SHP77 (cell line): ENCODE measurements at regions not wholly inside any gene's neighbourhood (a gene's known extent, or its start where the extent isn't known, plus 50 kb on each side); places are given as distances from the start of the nearest gene placed in this dataset.
A peak's percentile ranks its signal among the peaks of the same experiment; 100 is the strongest.

ENCODE experiments used
- DNase-seq, 2 experiments: peaks; one replicate each; lab custom pipeline; 2025; lab: John Stamatoyannopoulos, UW

DNA sequence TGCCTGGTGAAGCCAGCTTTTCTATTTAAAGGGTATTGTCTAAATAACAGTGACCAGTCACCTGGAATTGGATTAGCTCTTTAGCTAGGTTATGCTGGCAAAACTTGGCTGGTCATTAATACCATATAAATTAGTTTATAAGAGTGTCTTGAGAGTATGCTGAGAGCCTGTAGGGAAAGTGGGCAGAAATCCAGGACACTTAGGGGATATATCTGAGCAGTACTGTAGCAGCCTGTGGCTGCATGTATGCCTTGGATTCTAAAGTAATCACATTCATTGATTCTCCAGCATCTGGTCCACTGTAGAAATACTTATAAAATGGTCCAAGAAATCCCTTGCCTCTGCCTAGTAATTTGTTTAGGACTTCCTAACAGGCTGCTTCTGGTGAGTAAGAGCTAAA is 288.9 kb upstream of the DMAC1 start:
- DNase-seq = no peak

DNA sequence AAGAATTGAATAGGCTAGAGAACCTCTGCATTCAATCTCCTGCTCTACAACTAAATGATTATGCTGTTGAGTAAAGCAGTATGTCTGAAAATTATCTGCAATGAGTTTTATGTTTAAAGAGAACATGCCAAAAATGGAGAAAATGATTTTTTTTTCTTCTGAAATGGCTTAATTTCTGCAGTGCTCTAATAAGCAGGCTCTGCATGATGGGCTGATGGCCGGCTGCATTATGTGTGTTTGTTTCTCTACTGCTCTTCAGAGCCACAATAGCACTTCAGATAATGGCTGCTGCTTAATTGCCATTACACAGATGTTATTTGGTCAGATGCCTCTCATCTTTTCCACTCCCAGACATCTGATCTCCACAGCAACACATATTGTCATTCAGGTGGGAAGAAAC is 286.4 kb upstream of the DMAC1 start:
- peak; percentile 33 to 62 for DNase-seq

DNA sequence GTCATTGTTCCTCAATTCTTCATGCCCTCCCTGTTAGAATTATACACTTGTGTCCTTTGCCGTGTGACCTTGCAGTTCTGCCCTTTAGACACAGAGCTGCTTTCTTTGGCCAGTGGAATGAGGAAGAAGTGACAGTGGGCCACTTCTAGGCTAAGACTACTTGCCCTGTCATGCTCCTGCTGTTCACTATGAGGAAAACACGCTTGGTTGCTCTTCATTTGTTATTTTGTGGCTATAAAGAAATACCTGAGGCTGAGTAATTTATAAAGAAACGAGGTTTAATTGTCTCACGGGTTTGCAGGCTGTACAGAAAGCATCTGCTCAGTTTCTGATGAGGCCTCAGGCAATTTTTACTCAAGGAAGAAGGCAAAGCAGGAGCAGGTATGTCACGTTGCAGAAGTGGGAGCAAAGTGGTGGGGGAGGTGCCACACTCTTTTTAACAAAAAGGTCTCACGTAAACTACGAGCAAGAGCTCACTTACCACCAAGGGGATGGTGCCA is 279.1 kb upstream of the DMAC1 start:
- no peak for DNase-seq

DNA sequence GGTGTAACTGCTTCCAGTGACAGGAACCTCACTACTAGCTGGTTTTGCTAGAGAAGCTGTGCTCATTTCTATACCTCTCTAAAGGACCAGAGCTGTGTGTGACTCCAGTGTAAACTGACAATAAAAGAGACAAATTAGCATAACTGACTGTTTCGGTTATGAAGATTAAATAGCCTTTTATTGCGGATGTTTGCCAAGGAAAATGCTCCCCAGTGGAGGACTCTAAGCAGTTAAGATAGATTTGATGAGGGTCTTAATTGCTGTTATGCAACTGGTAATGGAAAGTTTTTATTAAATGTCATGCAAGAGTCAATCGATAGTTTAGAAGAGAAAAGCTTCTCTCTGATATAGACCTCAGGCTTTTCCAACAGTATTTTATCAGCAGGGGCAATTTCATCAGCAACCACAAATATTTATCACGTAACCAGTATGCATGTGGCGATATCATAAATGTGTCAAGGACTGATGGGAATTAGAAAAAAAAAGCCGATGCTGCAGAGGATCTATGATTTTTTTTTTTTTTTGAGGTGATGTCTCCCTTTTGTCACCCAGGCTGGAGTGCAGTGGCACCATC is 275.2 kb upstream of the DMAC1 start:
- DNase-seq = no peak

DNA sequence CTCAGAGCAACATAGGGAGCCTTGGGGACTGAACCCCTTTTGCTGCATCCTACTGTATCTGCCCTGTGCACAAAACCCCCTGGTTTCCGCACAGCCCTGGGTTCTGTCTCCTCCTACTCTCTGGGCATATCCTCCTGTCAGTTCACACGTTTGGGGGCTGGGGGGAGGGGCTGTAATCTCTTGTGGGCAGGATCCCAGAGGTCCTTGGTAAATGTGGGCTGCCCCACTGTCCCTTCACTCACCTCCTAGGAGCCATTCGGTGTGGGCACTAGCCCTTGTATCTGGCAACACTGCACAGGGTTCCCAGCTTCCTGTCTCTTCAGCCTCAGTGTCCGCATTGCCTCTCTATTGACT is 271.8 kb upstream of the DMAC1 start:
- DNase-seq = peak in 1 of 2 experiments; percentile 13

DNA sequence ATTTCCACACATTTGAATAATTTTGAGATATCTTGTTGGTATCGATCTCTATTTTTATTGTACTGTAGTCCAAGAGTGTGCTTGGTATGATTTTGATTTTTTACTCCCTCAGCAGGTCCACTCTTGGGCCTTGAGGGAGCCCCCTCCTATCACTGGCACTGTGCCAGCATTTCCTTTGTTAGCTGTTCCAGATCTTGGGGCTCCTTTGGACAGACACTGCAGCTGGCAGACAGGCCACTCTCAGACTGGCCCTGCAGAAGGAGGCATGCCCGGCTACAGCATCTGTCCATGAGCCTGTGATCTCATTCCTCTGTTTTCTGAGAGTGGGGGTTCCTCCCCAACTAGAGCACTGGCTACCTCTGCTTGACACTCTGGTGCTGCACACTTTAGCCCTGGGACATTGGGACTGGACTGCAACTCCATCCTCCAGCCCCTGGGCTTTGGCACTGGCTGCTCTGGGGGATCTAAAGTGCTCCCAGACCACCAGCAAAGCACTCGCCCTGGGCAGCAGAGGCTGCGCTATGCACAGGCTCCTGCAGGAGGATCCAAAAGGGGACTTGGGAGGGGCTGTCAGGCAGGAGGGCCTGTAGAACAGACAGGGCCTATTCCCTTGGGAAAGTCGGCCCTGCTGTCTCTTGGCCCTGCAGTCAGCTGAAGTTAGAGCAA is 271.3 kb upstream of the DMAC1 start:
- DNase-seq = no peak

DNA sequence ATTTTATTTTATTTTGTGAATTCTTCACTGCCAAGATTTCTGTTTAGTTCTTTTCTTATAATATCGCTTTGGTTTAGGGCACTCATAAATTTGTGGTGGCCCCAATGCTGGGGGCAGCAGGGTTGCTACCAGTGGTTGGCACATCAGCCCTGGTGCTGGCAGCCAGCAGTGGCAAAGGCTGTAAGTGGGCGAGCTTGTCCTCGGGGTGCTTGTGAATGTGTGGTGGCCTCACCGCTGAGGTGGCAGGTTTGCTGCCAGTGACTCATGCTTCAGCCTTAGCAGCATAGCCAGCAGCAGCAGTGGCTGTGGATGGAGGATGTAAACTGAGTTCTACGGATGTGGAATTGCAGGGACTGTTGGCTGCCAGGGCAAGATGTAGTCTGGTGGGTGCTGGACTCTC is 262.9 kb upstream of the DMAC1 start:
- no peak for DNase-seq

DNA sequence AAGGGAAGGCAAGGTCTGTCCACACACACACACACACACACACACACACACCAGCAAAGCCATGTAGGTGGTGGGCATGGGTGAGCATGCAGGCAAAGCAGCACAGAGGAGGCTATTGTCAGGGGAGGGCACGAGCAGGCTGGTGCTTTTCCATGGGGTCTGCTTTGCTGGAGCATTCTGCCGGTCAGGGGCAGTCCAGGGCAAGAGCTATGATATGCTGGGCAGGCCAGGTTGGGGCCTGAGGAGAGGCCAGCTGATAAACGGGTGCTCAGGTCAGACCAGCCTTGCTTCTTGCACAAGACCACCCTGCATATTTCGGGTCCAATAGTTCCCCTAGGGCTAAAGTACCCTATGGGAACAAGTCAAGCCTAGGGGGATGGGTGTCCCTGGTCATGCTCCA is 253.9 kb upstream of the DMAC1 start:
- DNase-seq = no peak

DNA sequence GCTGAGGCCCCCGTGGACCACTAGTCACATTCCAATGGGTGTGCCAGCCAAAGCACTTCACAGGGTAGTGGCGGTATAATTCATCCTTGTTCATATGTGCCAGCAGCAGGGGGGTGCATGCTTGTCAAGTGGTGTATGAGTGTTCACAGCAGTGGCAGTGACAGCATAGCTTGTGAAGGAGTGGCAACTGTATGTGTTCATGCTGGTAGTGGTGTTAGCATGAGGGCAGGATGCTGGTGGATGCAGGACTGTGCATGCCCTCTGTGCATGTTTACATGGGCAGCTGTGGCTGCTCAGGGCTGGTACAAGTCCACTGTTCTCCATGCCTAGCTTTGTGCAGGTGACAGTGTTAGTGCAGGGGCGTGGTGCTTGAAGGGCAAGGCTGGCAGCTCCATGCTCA is 253.4 kb upstream of the DMAC1 start:
- DNase-seq = no peak

DNA sequence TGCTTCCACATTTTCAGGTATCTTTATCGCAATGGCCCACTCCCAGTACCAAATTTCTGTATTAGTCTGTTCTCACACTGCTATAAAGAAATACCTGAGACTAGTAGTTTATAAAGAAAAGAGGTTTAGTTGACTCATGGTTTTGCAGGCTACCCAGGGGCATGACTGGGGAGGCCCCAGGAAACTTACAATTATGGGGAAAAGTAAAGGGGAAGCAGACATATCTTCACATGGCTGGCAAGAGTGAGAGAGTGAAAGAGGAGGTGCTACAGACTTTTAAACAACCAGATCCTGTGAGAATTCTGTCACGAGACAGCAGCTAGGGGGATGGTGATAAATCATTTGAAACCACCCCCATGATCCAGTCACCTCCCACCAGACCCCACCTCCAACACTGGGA is 238.2 kb upstream of the DMAC1 start:
- no peak for DNase-seq

DNA sequence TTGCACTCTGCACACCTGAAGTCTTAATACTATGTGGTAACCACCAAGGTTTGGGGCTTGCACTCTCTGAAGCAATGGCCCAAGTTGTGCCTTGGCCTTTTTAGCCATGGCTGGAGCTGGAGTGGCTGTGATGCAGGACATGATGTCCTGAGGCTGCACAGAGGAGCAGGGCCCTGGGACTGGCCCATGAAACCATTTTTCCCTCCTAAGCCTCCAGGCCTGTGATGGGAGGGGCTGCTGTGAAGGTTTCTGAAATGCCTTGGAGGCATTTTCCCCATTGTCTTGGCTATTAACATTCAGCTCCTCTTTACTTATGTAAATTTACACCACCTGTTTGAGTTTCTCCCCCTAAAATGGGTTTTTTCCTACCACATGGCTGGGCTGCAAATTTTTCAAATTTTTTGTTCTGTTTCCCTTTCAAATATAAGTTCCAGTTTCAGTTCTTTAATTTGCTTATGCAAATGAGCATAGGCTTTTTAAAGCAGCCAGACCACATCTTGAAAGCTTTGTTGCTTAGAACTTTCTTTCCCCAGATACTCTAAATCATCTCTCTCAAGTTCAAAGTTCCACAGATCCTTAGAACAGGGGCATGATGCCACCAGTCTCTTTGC is 237.4 kb upstream of the DMAC1 start:
- no peak for DNase-seq

DNA sequence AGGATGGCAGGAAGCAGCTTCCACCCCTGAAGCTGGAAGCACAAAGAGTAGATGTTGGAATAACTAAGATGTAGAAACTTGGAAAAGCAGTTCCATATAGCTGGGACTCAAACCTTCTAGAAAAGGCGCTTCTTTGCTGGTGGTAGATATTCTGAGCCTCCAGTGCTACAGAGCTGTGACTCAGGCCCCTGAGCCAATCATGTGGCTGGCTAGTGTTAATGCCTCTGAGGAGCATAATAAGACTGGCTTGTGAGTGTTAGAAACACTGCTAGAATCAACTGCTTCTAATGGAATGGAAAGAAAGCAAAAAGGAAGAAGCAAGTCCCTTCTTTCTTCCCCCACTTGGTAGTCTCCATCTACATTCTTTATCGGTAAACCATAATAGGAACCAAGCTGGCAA is 234.2 kb upstream of the DMAC1 start:
- DNase-seq = no peak

DNA sequence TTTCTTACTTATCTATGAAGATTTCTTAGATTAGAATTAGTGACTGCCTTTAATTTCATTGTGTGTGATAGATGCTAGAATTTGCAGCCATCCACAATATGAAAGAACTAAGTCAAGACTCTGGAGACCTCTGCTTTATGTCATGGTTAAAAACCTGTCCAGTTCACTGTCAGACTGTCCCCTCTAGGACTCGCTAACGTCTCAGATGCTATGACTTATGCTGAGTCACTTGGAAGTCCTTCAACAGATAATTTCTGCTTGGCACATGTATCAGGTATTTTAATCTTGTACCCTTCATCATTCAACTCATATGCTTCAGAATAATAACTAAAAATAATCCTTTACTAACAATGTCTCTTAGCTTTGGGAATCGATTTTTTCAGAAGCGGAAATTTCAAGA is 230.5 kb upstream of the DMAC1 start:
- no peak for DNase-seq

DNA sequence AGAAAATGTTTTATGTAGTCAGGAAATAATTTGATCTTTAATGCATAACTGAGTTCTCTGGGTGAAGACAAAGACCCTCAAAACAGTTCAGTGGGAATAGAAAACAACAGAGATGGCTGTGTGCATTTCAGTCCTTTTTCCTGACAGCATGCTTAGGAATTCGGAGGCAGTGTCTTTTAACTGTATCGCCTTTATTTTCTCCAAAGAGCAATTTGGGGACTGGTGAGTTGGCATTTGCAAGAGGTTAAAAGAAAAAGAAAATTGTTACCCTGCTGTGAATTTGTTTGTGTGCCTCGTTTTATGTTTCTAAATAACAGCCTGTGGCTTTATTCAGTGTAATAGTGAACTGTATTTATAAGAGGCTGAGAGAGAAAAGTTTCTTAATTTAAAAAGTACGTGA is 227.8 kb upstream of the DMAC1 start:
- DNase-seq = no peak

DNA sequence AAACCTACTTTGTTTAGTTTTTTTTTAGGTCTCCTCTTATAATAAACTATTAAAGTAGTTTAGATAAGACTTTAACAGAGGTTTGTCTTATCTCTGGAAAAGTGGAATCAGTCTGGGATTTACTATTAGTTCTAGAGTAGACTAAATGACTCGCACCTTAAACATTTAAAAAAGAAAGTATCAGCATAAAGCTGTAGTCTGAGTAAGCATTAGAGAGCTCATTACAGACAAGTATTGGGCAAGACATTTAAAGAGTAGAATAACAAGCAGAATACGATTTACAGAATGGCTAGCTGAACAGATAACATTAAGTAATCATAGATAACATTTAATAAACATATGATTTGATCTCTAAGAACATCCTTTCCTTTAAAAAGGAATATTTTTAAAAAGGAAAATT is 226.0 kb upstream of the DMAC1 start:
- DNase-seq = no peak

DNA sequence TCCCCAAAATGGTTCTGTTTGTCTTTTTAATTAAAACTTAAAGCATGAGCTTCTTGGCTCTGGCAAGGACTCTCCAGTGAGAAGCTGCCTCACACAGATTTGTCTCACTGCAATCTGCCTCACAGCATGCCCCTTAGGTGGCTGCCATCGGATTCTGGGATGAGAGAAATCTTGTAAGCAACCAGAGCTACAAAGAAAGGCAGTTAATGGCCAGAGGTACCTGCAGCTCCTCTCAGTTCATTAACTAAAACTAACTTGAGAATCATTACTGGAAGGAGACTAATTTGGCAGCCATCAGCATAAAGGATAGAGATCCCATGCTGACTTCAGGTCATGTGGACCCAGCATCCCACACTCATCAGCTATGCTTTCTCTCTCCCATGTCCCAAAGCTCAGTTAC is 220.6 kb upstream of the DMAC1 start:
- no peak for DNase-seq

DNA sequence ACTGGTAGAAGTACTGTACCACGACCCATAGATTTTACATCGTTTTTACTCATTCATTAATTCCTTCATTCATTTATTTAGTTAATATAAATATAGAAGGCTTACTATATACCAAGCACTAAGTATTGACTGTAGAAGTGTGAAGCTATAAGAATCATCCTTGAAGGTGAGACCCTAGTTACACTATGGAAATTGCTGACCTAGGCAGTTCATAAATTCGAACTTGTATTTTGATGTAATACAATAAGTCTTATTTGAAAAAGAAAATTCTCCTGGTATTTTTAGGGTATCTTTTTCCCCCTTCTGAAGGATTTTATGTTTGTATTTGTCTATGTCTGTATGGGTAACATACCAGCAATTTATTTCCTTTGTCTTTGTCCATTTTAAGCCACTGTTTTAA is 220.1 kb upstream of the DMAC1 start:
- DNase-seq = no peak

DNA sequence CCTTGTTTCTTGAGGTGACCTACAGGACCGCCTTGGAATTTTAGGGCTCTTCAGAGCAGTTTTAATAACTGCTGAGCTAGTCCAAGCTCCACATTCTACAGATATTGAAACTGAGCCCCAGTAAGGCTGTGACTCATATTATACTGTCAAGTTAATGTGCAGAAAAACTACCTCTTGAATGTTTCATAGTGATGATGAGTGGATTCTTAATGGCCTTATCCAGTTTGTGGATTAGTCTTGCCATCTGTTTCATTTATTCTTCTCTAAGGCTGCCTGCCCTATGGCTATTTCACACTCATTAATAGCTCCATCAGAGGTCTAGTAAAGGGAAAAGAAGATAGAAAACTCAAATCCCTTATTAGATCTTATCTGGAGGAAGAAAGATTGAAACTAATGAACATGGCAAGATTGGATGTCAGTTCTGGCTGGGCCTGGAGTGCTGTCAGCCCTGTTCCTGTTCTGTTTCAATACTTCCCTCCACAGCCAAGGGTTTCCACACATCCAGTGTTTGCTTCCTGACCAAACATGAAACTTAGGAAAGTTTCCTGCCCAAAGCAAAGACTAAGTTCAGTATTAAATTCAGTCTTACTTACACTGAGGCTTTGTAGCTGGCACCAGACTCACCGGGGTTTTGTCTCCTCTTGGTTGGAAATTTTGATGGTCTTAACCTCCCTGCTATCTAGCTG is 215.6 kb upstream of the DMAC1 start:
- no peak for DNase-seq

DNA sequence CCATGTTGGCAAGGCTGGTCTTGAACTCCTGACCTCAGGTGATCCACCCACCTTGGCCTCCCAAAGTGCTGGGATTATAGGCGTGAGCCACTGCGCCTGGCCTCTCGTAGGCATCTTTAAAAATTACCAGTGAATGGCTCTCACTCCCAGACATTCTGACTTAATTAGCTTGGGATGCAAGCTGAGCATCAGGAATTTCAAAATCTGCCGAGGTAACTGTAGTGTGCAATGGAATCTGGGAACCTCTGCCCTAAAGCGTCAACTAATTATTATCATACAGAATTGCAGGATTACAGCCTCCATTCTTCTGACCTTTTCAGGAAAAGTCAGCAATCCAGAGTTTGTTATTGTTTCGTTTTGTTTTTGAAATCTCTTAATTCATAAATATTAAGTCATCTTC is 213.4 kb upstream of the DMAC1 start:
- DNase-seq = no peak

DNA sequence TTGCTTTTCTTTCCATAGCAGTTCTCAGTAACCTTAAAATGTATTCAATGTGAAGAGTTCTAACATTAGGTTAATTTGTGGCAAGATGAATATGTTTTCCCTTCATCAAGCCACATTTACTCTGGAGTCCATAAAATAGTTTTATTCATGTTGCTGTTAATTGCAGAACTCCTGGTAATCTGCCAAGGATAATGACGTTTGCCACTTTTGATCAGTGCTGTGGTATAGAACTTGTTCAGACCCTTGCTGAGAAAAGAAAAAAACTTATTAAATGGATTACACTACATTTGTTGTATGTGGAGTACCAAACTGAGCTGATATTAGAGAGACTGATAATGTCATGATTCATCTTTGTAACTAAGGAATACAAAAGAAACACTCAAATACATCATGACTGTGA is 212.4 kb upstream of the DMAC1 start:
- no peak for DNase-seq

DNA sequence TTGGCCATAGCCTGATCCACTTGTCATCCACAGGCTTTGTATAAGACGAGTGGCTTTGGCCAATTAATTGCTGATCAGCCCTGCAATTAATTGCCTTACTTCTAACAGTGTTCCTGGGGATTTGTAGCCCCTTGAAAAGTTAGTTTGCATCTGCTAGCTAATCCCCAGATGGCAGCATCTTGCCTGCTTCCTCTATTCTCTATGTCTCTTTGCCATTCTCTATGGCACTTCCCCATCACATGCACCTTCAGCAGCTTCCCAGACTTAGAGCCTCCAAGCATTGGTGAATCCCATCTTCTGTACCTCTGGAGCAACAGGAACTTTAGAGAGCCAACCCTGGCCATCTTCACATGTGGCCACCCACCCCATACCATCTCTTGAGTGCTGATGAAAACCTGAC is 197.0 kb upstream of the DMAC1 start:
- DNase-seq = no peak

DNA sequence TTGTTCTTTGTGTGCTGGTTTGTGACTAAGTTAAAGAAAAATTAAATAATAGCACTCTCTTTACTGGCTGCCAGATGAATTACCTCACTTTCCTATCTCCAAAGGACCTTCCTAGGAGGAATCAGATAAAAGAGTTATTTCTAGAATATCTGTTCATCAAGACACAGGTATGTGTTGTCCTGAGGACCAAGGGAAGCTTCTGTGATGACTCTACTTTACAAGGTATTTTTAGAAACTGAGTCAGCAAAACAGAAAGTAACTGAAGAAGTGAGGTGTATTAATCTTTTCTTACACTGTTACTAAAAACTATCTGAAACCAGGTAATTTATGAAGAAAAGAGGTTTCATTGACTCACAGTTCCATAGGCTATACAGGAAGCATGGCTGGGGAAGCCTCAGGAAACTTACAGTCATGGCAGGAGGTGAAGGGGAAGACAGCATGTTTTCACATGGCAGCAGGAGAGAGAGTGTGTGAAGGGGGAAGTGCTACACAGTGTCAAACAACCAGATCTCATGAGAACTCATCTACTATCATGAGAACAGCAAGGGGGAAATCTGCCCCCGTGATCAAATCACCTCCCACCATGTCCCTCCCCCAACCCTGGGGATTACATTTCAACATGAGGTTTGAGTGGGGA is 189.2 kb upstream of the DMAC1 start:
- no peak for DNase-seq

DNA sequence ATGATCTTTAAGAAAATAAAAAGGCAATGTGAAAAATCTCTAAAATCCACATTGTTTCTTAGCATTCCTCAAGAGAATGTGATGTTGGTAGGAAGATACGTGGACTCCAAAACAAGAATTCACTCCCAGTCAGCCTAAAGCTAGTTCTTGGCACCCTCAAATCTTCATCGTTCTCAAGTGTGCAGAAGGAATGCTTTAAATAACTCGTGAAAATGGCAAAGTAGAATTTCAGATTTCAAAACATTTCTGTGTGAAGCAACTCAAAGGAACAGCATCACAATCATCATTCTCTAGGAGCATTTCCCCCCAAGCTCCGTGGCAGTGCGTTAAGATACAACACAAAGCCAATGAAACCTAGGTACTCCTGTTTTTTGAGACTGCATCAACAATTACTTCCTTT is 185.1 kb upstream of the DMAC1 start:
- no peak for DNase-seq
